Activated CD8-positive, alpha-beta memory T cell treated with anti-CD3 and anti-CD28 coated beads, Interleukin-2, amount 10 ng/mL, durations not matched to agents 7 days and 5 days (primary cell): ENCODE measurements at regions not wholly inside any gene's neighbourhood (a gene's known extent, or its start where the extent isn't known, plus 50 kb on each side); places are given as distances from the start of the nearest gene placed in this dataset.

Experiments
- ATAC-seq: fragments of 150-1000 bp; cut with Tn5 transposase; one replicate; pipeline ENCODE4 v1.10.0; 2021; ENCODE audit warnings: moderate library complexity
- CTCF ChIA-PET: fragments of 350-600 bp; sonication (Branson Sonifier 250); formaldehyde crosslinking; loops from one replicate; lab custom pipeline; 2021; ENCODE audit warnings: antibody characterized with exemption; lab: Charles Lee
- DNase-seq: peaks from one replicate; pipeline ENCODE4 v3.0.0-alpha.2; 2020
- H3K27ac Mint-ChIP-seq: one replicate; pipeline ENCODE4 v1.8.0; 2021; ENCODE audit warnings: mild to moderate bottlenecking, mixed read lengths
- H3K27me3 Mint-ChIP-seq: one replicate; pipeline ENCODE4 v1.8.0; 2021; ENCODE audit warnings: mixed read lengths
- H3K36me3 Mint-ChIP-seq: one replicate; pipeline ENCODE4 v1.8.0; 2021; ENCODE audit warnings: mild to moderate bottlenecking, mixed read lengths
- H3K4me1 Mint-ChIP-seq: one replicate; pipeline ENCODE4 v1.8.0; 2021; ENCODE audit warnings: mixed read lengths
- H3K4me3 Mint-ChIP-seq: one replicate; pipeline ENCODE4 v1.8.0; 2021; ENCODE audit warnings: mild to moderate bottlenecking, moderate library complexity, mixed read lengths
- H3K9me3 Mint-ChIP-seq: one replicate; pipeline ENCODE4 v1.8.0; 2022; ENCODE audit warnings: low read depth, mixed read lengths

DNA sequence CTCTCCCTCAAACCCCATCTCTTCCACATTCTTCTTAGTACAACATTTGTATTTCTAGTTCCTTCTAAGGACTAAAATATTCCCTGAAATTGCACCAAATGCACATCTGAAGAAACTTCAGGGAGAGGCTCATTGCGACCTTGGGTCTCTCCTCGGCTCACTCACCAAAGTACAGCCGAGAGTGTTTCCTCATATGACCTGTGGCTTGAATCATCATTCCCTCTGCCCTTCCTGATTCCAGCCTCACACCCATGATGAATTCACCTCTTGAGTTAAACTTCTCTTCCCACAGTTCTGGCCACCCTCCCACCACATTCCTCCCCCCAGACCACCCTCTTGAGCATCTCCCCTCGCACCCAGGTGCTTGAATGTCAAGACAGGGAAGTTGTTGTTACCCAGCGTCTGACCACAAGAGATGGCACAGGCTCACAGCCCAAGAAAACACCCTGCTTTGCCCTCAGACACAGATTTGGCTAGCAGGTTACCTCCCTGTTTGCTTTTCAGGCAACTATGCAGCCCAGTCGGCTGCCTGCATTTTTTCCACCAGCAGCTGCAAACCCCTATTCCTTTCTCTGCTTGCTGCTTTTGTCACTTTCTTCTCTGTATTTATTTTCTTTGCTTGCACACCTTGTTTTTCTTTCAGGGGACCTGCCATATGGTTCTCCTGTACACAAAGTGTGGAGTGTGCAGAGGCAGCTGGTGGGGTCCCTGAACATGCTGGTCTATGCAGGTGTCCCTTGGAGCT is 214.8 kb downstream of the SPATA18 start:
- Mint-ChIP-seq H3K9me3 (no peaks in the 10 kb centered on the region), H3K27me3 (no peaks in the 10 kb centered on the region), H3K36me3 (no peaks in the 10 kb centered on the region), H3K4me1 (no peaks in the 10 kb centered on the region), H3K4me3 (no peak overlapping the region), H3K27ac (no peak overlapping the region)
- CTCF ChIA-PET = no interaction called here
- ATAC-seq (no peak), DNase-seq (no peak)

- H3K27me3 Mint-ChIP-seq = no peaks in the 10 kb centered on the region
- H3K27ac Mint-ChIP-seq = no peak overlapping the region
- ATAC-seq (no peak), DNase-seq (no peak)
- no peak overlapping the region for H3K4me3 Mint-ChIP-seq
- H3K9me3 Mint-ChIP-seq = no peaks in the 10 kb centered on the region
- CTCF ChIA-PET = no interaction called here
- no peaks in the 10 kb centered on the region for H3K36me3 Mint-ChIP-seq
- H3K4me1 Mint-ChIP-seq = no peaks in the 10 kb centered on the region
These were observed 215.5 kb downstream of the SPATA18 start for GRCh38 chr4:52266537-52267137.

- Mint-ChIP-seq H3K9me3 (peaks cover 4% of the 10 kb centered on the region), H3K36me3 (no peaks in the 10 kb centered on the region), H3K4me3 (no peak overlapping the region), H3K4me1 (no peaks in the 10 kb centered on the region), H3K27ac (no peak overlapping the region), H3K27me3 (no peaks in the 10 kb centered on the region)
- ATAC-seq = no peak
- CTCF ChIA-PET = no interaction called here
- no peak for DNase-seq
These were observed 218.7 kb downstream of the SPATA18 start for GRCh38 chr4:52269761-52270160.

GRCh38 chr4:52273885-52274284 is 222.8 kb downstream of the SPATA18 start:
- no peak overlapping the region for H3K4me3 Mint-ChIP-seq
- no peak overlapping the region for H3K27ac Mint-ChIP-seq
- H3K4me1 Mint-ChIP-seq = no peaks in the 10 kb centered on the region
- no peak for ATAC-seq
- DNase-seq = no peak
- H3K9me3 Mint-ChIP-seq = peaks cover 4% of the 10 kb centered on the region
- CTCF ChIA-PET = no interaction called here
- no peaks in the 10 kb centered on the region for H3K36me3 Mint-ChIP-seq
- H3K27me3 Mint-ChIP-seq = no peaks in the 10 kb centered on the region

GRCh38 chr4:52288212-52288855 is 237.2 kb downstream of the SPATA18 start:
- no peaks in the 10 kb centered on the region for H3K36me3 Mint-ChIP-seq
- ATAC-seq (no peak), DNase-seq (no peak)
- no peak overlapping the region for H3K4me3 Mint-ChIP-seq
- H3K27ac Mint-ChIP-seq = no peak overlapping the region
- no peaks in the 10 kb centered on the region for H3K4me1 Mint-ChIP-seq
- CTCF ChIA-PET = no interaction called here
- no peaks in the 10 kb centered on the region for H3K27me3 Mint-ChIP-seq
- H3K9me3 Mint-ChIP-seq = no peaks in the 10 kb centered on the region

GRCh38 chr4:52290466-52290865 is 239.4 kb downstream of the SPATA18 start:
- CTCF ChIA-PET = interaction anchor here (1.0 kb wide), 1 partner anchor 299 kb away, joined by 3 read pairs; no protein-coding TSS in a partner anchor
- no peak overlapping the region for H3K4me3 Mint-ChIP-seq
- no peaks in the 10 kb centered on the region for H3K9me3 Mint-ChIP-seq
- H3K27ac Mint-ChIP-seq = no peak overlapping the region
- ATAC-seq (no peak), DNase-seq (no peak)
- H3K36me3 Mint-ChIP-seq = no peaks in the 10 kb centered on the region
- no peaks in the 10 kb centered on the region for H3K27me3 Mint-ChIP-seq
- H3K4me1 Mint-ChIP-seq = no peaks in the 10 kb centered on the region

DNA sequence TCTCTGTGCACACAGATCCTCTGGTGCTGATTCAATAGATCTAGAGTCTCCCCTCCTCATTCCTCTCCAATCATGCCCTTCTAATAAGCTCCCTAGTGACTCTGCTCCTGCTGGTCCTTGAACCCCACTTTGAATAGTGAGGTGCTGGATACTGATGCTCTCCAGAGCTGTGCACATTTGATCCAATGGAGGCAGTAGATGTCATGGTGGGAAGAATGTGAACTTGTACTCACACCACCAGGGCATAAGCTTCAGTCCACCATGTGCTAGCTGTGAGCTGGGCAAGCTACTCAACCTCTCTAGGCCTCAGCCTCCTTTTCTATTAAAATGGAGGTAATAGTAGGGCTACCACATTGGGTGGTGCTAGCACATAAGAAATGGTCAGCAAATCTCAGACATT is 241.1 kb downstream of the SPATA18 start:
- no peak for ATAC-seq
- Mint-ChIP-seq H3K4me3 (no peak overlapping the region), H3K36me3 (no peaks in the 10 kb centered on the region), H3K27ac (no peak overlapping the region), H3K4me1 (no peaks in the 10 kb centered on the region), H3K9me3 (no peaks in the 10 kb centered on the region), H3K27me3 (no peaks in the 10 kb centered on the region)
- CTCF ChIA-PET = no interaction called here
- no peak for DNase-seq

DNA sequence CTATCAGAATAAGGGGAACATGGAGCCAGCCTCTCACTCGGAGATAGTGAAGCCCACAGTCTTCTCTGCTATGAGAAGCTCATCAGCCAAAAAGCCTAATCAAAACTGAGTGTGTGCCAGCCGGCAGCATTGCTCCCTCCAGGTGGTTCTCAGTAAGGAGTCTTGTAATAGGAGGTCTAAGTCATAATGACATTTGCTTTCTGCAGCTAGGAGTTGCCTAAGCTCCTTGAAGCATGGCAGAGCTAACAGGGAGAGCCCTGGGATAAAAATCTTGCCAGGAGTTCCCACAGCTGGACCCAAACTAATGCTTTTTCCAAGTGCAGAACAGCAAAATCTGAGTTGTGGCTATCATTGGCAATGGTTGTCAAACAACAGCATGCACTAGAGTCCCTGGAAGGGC is 245.2 kb downstream of the SPATA18 start:
- no peak for ATAC-seq
- H3K9me3 Mint-ChIP-seq = no peaks in the 10 kb centered on the region
- no peaks in the 10 kb centered on the region for H3K4me1 Mint-ChIP-seq
- no peaks in the 10 kb centered on the region for H3K36me3 Mint-ChIP-seq
- CTCF ChIA-PET = no interaction called here
- H3K27ac Mint-ChIP-seq = no peak overlapping the region
- no peak overlapping the region for H3K4me3 Mint-ChIP-seq
- DNase-seq = no peak
- H3K27me3 Mint-ChIP-seq = no peaks in the 10 kb centered on the region

DNA sequence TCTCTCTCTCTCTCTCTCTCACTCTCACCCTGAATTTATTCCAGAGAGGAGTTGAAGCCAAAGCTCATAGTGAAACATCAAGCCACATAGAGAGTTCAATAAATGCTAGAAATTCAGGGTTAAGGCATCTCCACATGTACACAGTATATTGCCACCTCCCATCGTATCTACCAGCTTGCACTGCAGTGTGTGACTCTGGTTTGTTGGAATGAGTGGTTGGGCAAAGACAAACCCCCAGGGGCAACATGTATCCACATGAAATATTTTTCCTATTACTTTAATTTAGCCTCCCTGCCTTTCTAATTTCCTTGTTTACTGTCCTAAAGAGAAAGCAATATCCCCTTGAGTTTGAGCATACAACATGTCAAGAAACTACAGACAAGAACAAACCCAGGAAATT is 247.3 kb downstream of the SPATA18 start:
- no peak for DNase-seq
- Mint-ChIP-seq H3K36me3 (no peaks in the 10 kb centered on the region), H3K27ac (no peak overlapping the region), H3K9me3 (no peaks in the 10 kb centered on the region), H3K4me1 (no peaks in the 10 kb centered on the region), H3K4me3 (no peak overlapping the region), H3K27me3 (no peaks in the 10 kb centered on the region)
- ATAC-seq = no peak
- CTCF ChIA-PET = no interaction called here

DNA sequence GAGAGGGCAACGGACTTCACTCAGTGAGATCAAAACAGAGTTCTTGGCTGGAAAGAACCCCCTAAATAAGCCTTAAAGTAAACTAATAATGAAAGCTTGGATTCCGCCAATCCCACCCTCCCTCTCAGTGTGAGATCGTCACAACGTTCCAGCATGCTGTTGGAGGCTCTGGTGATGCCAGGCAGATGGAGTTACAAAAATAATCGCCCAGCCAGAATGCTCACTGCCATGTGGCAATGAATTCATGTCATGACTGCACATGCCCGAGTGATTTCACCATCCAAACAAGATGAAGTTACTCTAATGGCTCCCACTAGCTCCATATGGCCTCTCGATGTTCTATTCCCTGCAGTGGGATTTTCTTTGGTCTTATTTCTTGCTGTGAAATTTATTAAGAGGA is 248.0 kb downstream of the SPATA18 start:
- Mint-ChIP-seq H3K4me1 (no peaks in the 10 kb centered on the region), H3K36me3 (no peaks in the 10 kb centered on the region), H3K4me3 (no peak overlapping the region), H3K9me3 (no peaks in the 10 kb centered on the region), H3K27me3 (no peaks in the 10 kb centered on the region), H3K27ac (no peak overlapping the region)
- ATAC-seq = no peak
- DNase-seq = no peak
- CTCF ChIA-PET = no interaction called here

GRCh38 chr4:52311464-52312125 is 260.5 kb downstream of the SPATA18 start:
- DNase-seq (no peak), ATAC-seq (no peak)
- Mint-ChIP-seq H3K4me3 (no peak overlapping the region), H3K9me3 (no peaks in the 10 kb centered on the region), H3K36me3 (no peaks in the 10 kb centered on the region), H3K27ac (no peak overlapping the region), H3K4me1 (no peaks in the 10 kb centered on the region), H3K27me3 (no peaks in the 10 kb centered on the region)
- CTCF ChIA-PET = no interaction called here

DNA sequence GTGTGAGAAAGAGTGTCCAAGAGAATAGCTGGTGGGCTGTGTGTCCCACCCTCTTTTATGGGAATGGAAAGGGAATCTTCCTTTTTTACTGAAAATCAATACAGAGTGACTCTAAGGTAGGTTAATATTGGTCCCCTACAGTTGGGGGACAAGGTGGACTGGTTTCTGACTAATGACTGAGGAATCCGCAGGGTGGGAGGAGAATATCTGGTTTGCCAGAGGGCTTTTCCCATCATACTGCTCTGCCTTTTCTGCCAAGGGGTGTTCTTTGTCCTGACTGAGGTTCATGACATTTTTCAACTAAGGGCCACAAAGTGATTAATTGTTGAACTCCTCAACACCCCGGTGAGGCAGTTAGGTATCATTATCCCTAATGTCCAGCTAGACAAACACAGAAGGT is 261.6 kb downstream of the SPATA18 start:
- no peak for DNase-seq
- ATAC-seq = no peak
- CTCF ChIA-PET = no interaction called here
- no peaks in the 10 kb centered on the region for H3K27me3 Mint-ChIP-seq
- H3K4me3 Mint-ChIP-seq = no peak overlapping the region
- no peaks in the 10 kb centered on the region for H3K36me3 Mint-ChIP-seq
- no peaks in the 10 kb centered on the region for H3K9me3 Mint-ChIP-seq
- H3K4me1 Mint-ChIP-seq = no peaks in the 10 kb centered on the region
- no peak overlapping the region for H3K27ac Mint-ChIP-seq

GRCh38 chr4:52317361-52317879 is 266.3 kb downstream of the SPATA18 start:
- H3K27me3 Mint-ChIP-seq = no peaks in the 10 kb centered on the region
- H3K36me3 Mint-ChIP-seq = no peaks in the 10 kb centered on the region
- H3K4me1 Mint-ChIP-seq = no peaks in the 10 kb centered on the region
- H3K4me3 Mint-ChIP-seq = no peak overlapping the region
- CTCF ChIA-PET = no interaction called here
- DNase-seq (no peak), ATAC-seq (no peak)
- H3K9me3 Mint-ChIP-seq = no peaks in the 10 kb centered on the region
- H3K27ac Mint-ChIP-seq = no peak overlapping the region
